Activated CD8-positive, alpha-beta memory T cell treated with anti-CD3 and anti-CD28 coated beads, Interleukin-2, amount 50 U/mL, for 24 hours (primary cell): ENCODE measurements at regions not wholly inside any gene's neighbourhood (a gene's known extent, or its start where the extent isn't known, plus 50 kb on each side); places are given as distances from the start of the nearest gene placed in this dataset.

Experiments used
- DNase-seq: peaks from one replicate; pipeline ENCODE4 v3.0.0-alpha.2; 2020; ENCODE audit errors: extremely low read depth

DNA sequence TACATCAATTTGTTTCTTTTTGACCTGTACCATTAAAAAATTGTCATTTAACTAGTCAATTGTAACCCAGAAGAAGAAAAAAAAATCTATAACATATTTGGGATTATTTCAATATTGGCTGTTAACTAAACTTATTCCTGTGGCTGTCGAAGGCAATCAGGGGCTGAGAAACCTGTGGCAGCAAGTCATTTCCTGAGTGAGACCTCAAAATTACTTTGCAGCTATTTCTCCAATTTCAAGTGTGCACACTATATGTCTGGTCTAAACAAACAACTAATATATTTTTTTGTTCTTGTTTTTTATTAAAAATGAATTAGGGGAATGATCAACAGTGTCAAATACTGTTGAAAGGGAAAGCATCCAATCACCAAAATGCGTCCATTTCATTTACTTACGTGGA lies 1357.6 kb upstream of the B3GALT2 start:
- DNase-seq = no peak

GRCh38 chr1:194538453-194538852 lies 1352.0 kb upstream of the B3GALT2 start:
- no peak for DNase-seq

DNA sequence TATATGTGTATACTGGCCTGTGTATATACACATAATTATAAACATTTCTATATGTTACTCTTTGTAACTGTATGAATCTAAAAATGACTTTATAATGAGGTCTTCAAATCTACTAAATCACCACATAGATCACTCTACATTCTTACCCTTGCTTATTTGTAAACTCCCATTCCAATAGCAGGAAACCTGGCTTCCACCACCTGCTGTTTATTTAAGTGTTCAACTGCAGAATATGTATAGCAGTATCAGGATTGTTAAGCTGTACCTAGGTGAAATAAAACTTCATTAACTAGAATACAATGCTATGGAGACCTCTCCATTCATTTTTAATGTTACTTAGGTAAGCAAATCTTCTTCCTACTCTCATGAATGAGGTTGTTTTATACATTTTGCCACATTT lies 1351.1 kb upstream of the B3GALT2 start:
- DNase-seq = no peak

DNA sequence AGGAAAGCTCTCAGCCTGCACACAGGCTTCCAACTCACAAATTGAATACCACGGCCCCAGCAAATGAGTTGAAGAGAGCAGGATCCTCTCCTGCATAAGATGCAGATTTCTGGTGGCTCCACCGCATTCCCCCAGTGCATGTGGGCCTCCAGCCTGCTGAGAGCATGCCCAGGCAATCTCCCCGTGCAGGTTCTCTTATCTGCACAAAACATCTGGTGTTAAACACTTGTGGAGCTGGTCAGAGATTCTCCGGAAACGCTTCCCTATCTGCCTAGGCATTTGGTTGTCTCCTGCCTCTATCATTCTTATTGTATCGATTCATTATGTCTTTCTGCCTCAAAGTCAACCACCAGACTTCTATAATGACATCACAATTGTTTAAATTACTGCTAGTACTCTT lies 1349.0 kb upstream of the B3GALT2 start:
- no peak for DNase-seq

DNA sequence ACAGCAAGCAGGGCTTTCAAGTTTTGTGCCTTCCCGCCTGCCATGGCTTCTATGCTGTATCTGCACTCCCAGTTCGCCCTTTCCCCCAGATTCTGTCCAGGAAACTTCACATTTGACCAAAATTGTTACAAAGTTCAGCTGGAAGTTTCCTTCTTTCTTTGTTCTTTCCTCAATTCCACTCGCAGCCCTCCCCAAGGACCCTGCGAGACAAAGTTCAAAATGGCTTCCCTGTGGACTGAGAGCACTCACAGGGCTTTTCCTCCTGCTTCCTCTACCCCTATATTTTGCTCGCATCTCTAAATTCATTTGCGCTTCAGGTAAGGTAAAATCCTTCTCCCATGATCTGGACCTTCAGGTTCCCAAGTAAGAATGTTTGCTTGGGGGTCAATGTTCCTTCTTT lies 1348.4 kb upstream of the B3GALT2 start:
- DNase-seq = no peak

- no peak for DNase-seq
Observed at GRCh38 chr1:194533641-194534040, 1347.2 kb upstream of the B3GALT2 start.

DNA sequence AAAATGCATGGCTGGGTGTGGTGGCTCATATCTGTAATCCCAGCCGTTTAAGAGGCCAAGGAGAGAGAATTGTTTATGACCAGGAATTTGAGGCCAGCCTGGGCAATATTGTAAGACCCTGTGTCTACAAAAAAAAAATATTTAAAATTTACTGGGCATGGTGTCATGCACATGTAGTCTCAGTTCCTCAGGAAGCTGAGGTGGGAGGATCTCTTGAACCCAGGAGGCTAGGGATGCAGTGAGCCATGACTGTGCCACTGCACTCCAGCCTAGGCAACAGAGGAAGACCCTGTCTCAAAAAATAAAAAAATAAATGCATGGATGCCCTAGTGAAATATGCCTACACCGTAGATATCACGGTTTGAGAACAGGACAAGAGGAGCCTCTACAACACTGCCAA lies 1331.2 kb upstream of the B3GALT2 start:
- no peak for DNase-seq

GRCh38 chr1:194515916-194516315 lies 1329.5 kb upstream of the B3GALT2 start:
- DNase-seq = no peak

GRCh38 chr1:194512957-194513356 lies 1326.5 kb upstream of the B3GALT2 start:
- no peak for DNase-seq

GRCh38 chr1:194512345-194512744 lies 1325.9 kb upstream of the B3GALT2 start:
- no peak for DNase-seq

- DNase-seq = no peak
Observed at GRCh38 chr1:194503209-194503608, 1316.8 kb upstream of the B3GALT2 start.

- DNase-seq = no peak
Observed at GRCh38 chr1:194495434-194495833, 1309.0 kb upstream of the B3GALT2 start.

DNA sequence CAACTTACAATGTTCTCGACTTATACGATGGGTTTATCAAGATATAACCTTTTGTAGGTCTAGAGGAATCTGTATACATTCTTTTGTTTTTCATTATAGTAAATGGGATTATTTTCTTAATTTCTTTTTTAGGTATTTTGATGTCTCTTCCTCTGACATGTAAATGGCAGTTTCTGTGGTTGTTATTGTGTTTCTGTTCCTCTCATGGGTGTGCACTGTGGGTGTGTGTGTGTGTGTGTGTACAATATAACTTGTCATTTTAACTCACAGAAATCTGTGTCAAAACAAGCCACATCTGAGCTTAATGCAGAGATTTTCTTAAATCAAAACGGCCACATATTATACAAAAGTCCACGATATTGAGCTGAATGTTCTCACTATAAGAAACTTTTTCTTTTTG lies 1300.8 kb upstream of the B3GALT2 start:
- DNase-seq = no peak

GRCh38 chr1:194485432-194485831 lies 1299.0 kb upstream of the B3GALT2 start:
- no peak for DNase-seq

DNA sequence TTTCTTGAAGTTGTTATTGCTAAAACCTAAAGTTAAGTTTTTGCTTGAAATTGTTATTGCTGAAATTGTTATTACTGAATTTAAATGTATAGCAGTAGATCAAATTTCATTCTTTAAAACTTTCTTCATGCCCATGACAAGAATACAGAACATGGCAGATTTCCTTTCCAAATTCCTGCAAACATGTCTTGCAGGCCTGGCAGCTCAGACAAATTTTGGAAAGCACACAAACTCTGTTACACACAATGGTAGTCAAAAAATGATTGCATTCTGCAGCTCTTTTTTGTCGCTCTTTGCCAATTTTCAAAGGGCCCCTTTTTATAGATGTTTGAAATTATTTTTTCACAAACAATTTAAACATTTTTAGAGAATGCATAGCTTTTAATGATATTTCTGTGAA lies 1292.3 kb upstream of the B3GALT2 start:
- no peak for DNase-seq

GRCh38 chr1:194477908-194478307 lies 1291.5 kb upstream of the B3GALT2 start:
- no peak for DNase-seq

GRCh38 chr1:194476872-194477271 lies 1290.5 kb upstream of the B3GALT2 start:
- no peak for DNase-seq

DNA sequence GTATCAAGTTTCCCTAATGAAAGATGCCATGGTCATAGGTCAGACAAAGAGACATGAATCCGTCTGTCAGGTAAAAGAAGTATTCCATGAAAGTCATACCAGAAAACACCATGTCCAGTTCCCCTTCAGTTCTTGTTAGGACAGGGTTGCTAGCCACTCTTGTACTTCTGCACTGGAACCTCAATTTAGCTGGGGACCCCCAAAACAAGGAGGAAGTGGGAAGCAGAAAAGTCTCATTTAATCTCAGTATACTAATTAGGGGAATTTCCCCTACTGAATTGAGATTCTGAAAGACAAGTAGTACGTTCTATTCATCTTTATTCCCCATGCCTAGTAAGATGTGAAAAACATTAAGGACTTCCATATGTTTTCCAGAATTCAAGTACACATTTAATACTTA lies 1289.9 kb upstream of the B3GALT2 start:
- no peak for DNase-seq

GRCh38 chr1:194474701-194475100 lies 1288.3 kb upstream of the B3GALT2 start:
- no peak for DNase-seq

- no peak for DNase-seq
Observed at GRCh38 chr1:194473766-194474165, 1287.4 kb upstream of the B3GALT2 start.

DNA sequence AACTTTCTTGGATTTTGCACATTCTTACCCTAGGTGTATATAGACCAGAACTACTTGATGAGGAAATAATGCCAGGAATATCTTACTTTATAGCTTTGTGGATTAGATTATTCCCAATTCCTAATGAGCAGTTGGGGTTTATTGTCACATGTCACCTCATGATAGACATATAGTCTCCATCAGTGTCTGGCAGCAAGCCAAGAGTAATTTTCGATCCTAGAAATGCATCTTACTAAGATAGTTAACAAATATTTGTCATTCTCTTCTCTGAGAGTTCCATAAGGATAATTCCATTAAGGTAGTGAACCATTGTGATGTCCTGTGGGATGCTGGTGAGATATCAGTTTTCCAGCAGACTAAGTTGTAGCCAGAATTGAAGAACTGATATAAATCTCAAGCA lies 1282.9 kb upstream of the B3GALT2 start:
- DNase-seq = no peak

GRCh38 chr1:194466706-194467105 lies 1280.3 kb upstream of the B3GALT2 start:
- no peak for DNase-seq

DNA sequence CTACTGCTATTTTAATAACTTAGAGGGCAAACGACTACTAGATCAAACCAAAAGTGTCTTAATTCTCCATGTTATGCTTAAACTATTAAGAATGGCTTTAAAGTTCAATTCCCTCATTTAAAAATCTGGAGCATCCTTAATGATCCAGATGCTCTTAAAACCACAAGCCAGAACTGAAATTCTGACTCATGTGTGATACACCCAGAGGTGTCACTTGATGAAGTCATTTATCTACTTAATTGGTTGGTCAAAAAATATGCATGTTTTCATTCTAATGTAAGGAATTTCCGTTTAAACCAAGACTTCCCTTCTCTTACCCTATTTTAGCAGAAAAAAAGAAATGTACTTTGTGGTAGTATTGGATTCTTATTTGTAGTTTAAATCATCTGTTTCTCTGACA lies 1261.2 kb upstream of the B3GALT2 start:
- DNase-seq = no peak

- no peak for DNase-seq
Observed at GRCh38 chr1:194445244-194445643, 1258.8 kb upstream of the B3GALT2 start.
